ENCODE measurements at regions not wholly inside any gene's neighbourhood (a gene's known extent, or its start where the extent isn't known, plus 50 kb on each side); places are given as distances from the start of the nearest gene placed in this dataset.

- TF ChIP-seq GATA2 (IDR thresholded peaks at IDR 0.05; ENCODE audit: low read depth, low read length) = no peak
- TF ChIP-seq GATA3 (IDR thresholded peaks at IDR 0.05; ENCODE audit: low read depth, low read length) = no peak
Measured at GRCh38 chr5:97365163-97365845, 182.3 kb upstream of the RIOK2 start.

DNA sequence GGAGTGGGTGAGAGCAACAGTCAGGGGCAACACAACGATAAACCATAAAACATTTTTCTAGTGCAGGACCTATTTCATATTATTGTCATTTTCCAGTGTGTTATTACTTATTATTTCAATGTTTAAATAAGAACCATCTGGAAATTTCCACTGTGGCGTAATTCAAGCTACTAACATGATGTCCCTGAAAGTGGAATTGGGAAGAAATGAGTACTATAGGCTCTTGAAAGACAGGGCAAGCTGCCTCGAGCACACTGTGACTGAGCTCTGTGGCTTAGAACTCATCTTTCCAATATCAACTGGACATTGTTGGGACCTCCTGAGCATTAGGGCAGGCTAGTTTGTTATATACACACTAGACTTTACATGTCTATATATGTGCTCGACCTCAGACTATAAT is 182.9 kb upstream of the RIOK2 start:
- TF ChIP-seq GATA3 (IDR thresholded peaks at IDR 0.05; ENCODE audit: low read depth, low read length) (no peak), GATA2 (IDR thresholded peaks at IDR 0.05; ENCODE audit: low read depth, low read length) (no peak)

DNA sequence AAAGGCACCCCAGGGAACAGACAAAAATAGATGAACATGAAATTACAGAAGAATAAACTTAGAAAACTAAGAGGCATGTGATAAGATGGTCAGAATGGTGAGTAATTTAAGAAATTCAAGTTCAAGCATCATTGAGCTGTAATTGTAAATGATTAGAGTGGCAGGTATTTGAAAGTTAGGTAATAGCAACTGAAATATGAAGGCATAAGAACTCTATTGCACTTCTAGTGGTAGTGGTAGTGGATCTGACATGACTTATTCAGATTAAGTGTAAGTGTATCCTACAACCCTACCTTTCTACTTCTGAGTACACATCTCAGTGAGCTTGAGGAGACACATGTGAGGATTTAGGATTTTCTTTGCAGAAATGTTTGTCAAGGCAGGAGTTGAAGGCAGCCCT is 192.9 kb upstream of the RIOK2 start:
- TF ChIP-seq GATA3 (IDR thresholded peaks at IDR 0.05; ENCODE audit: low read depth, low read length) (no peak), GATA2 (IDR thresholded peaks at IDR 0.05; ENCODE audit: low read depth, low read length) (no peak)

GRCh38 chr5:97377582-97377981 is 194.5 kb upstream of the RIOK2 start:
- no peak for TF ChIP-seq GATA2 (IDR thresholded peaks at IDR 0.05; ENCODE audit: low read depth, low read length)
- TF ChIP-seq GATA3 (IDR thresholded peaks at IDR 0.05; ENCODE audit: low read depth, low read length) = no peak

DNA sequence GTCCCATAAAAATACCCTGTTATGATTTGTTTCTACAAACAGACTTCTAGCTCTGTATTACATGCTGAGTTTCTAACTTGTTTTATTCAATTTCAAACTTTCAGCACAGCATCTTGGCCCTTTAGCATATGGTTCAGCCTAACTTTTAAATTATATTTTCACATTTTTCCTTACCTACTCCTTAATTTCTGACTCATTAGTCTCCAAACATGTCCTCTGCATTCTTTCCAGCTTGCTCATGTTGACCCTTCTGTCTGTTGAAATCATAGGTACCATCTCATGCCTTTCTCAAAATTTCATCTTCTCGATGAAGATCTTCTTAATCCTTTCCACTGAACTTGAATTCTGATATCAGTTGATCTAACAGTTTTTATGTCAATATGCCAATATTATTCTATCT is 200.9 kb upstream of the RIOK2 start:
- no peak for TF ChIP-seq GATA2 (IDR thresholded peaks at IDR 0.05; ENCODE audit: low read depth, low read length)
- no peak for TF ChIP-seq GATA3 (IDR thresholded peaks at IDR 0.05; ENCODE audit: low read depth, low read length)

DNA sequence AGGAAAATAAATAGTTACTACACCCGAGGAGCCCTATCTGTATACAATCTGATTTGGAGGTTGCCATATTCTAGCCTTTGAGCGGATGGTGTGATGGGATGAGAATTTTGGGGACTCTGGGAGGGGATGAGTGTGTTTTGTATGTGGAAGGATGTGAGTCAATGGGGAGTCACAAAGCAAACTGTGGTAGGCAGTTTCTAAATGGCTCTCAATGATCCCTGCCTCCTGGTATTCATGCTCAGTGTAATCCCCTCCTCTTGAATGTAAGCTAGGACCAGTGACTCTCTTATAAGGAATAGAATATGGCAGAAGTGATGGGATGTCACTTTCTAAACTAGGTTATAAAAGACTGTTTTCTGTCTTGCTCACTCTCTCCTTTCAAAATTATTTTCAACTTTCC is 205.7 kb upstream of the RIOK2 start:
- no peak for TF ChIP-seq GATA3 (IDR thresholded peaks at IDR 0.05; ENCODE audit: low read depth, low read length)

GRCh38 chr5:97400537-97400936 is 217.5 kb upstream of the RIOK2 start:
- TF ChIP-seq GATA3 (IDR thresholded peaks at IDR 0.05; ENCODE audit: low read depth, low read length) (no peak), GATA2 (IDR thresholded peaks at IDR 0.05; ENCODE audit: low read depth, low read length) (no peak)

- TF ChIP-seq GATA2 (IDR thresholded peaks at IDR 0.05; ENCODE audit: low read depth, low read length) = no peak
- TF ChIP-seq GATA3 (IDR thresholded peaks at IDR 0.05; ENCODE audit: low read depth, low read length) = no peak
Measured at GRCh38 chr5:97405941-97406340, 222.9 kb upstream of the RIOK2 start.

- no peak for TF ChIP-seq GATA2 (IDR thresholded peaks at IDR 0.05; ENCODE audit: low read depth, low read length)
- no peak for TF ChIP-seq GATA3 (IDR thresholded peaks at IDR 0.05; ENCODE audit: low read depth, low read length)
Measured at GRCh38 chr5:97406946-97407676, 224.1 kb upstream of the RIOK2 start.

DNA sequence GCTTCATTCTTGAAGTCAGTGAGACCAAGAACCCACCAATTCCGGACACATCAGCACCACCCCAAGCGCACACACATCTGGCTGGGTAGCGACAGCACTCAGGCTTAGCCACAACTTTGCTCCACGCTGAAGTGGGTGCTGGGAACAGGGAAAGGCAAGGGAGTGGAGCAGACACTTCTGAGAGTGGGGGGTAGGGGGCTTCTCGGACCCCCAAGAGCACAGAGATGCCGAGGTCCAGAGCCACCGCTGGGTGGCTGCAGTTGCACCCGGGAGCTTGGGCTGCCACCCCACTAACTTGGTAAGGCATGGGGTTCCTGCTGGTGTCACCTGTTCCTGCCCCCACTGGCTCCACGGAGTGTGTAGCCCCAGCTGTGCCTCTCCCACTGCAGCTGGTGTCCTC is 225.3 kb upstream of the RIOK2 start:
- TF ChIP-seq GATA2 (IDR thresholded peaks at IDR 0.05; ENCODE audit: low read depth, low read length) = no peak
- TF ChIP-seq GATA3 (IDR thresholded peaks at IDR 0.05; ENCODE audit: low read depth, low read length) = no peak

DNA sequence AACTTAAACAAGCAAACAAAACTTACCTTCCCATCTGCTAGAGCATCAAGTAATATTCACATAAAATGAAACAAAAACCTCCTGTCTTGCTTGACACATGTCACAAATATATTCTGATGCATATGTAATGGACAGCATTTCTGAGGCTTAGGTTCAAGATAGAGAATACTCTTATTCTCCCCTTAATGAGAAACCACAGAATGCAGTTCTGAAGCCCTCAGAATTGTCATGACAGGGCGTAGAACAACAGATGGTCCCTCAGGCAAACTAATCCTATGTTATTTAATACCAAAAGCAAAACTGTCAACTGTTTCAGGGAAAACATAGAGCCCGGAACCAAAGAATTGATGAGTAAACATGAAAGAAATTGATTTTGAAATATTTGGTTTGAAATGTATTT is 229.9 kb upstream of the RIOK2 start:
- TF ChIP-seq GATA2 (IDR thresholded peaks at IDR 0.05; ENCODE audit: low read depth, low read length) = no peak
- TF ChIP-seq GATA3 (IDR thresholded peaks at IDR 0.05; ENCODE audit: low read depth, low read length) = no peak

DNA sequence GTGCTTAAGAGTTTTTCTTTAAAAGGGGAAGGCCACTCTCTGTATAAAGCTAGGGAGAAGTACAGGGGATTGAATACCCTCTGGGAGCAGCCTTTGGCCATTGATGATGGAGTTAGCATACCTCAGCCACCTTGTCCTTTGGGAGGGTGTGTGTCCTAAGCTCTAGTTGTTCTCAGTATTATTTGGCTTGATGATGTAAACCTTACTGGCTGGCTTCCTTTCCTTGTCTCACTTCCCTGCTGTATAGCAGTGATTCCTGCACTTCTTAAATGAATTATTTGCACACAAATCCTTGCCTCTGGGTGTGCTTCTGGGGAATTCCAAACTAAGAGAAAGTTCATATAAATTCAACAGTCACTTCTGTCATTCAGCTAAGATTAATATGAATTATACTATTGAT is 234.9 kb upstream of the RIOK2 start:
- no peak for TF ChIP-seq GATA2 (IDR thresholded peaks at IDR 0.05; ENCODE audit: low read depth, low read length)
- TF ChIP-seq GATA3 (IDR thresholded peaks at IDR 0.05; ENCODE audit: low read depth, low read length) = no peak

DNA sequence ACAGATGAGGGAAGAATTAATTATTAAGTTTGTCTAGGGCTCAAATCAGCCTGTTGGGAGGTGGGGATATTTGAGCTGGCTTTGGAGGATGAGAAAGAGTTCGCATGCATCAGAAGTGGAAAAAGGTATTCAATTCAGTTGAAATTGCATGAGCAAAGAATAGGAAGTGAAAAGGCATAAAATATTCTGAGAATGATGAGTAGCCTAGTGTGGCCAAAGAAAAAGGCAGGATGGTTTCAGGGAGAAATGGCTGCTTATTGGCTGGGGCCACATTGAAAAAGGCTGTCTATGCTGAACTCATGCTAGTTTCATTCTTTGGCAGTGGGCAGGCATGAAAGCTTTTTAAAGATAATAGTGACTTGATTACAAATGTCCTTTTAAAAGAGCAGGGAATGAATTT is 235.4 kb upstream of the RIOK2 start:
- TF ChIP-seq GATA3 (IDR thresholded peaks at IDR 0.05; ENCODE audit: low read depth, low read length) (no peak), GATA2 (IDR thresholded peaks at IDR 0.05; ENCODE audit: low read depth, low read length) (no peak)

- TF ChIP-seq GATA3 (IDR thresholded peaks at IDR 0.05; ENCODE audit: low read depth, low read length) (no peak), GATA2 (IDR thresholded peaks at IDR 0.05; ENCODE audit: low read depth, low read length) (no peak)
Measured at GRCh38 chr5:97420646-97421045, 237.6 kb upstream of the RIOK2 start.

DNA sequence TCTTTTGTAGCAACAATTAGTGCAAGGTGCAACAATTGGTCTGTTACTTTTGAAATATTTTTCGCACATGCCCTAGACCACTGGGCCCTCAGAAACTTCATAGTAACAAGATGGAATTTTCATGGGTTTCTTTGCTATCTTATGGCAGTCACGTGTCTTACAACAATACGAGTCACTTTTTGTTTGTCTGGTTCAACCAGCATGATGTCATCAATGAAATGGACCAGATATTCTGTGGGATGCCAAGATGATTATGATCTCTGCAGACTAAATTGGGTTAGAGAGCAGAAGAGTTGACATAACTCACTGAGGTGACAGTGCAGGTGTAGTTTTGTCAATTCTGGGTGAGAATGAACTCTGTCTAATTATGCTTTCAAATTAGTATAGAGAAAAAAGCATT is 239.6 kb upstream of the RIOK2 start:
- TF ChIP-seq GATA3 (IDR thresholded peaks at IDR 0.05; ENCODE audit: low read depth, low read length) (no peak), GATA2 (IDR thresholded peaks at IDR 0.05; ENCODE audit: low read depth, low read length) (no peak)

Data from SH-SY5Y (cell line).